BLaER1 (cell line): ENCODE measurements at regions not wholly inside any gene's neighbourhood (a gene's known extent, or its start where the extent isn't known, plus 50 kb on each side); places are given as distances from the start of the nearest gene placed in this dataset.

Experiments used
- H3K27ac ChIP-seq: shearing (Covaris generic); formaldehyde crosslinking; 2 replicates; pipeline ENCODE4 v1.8.1; 2022
- H3K27me3 ChIP-seq: shearing (Covaris generic); formaldehyde crosslinking; 2 replicates; pipeline ENCODE4 v1.8.1; 2022
- H3K36me3 ChIP-seq: shearing (Covaris generic); formaldehyde crosslinking; 2 replicates; pipeline ENCODE4 v1.8.1; 2022
- H3K4me1 ChIP-seq: shearing (Covaris generic); formaldehyde crosslinking; 2 replicates; pipeline ENCODE4 v1.8.1; 2022
- H3K4me2 ChIP-seq: shearing (Covaris generic); formaldehyde crosslinking; 2 replicates; pipeline ENCODE4 v1.8.1; 2022
- H3K4me3 ChIP-seq: shearing (Covaris generic); formaldehyde crosslinking; 2 replicates; pipeline ENCODE4 v1.8.1; 2022
- H3K9ac ChIP-seq: shearing (Covaris generic); formaldehyde crosslinking; 2 replicates; pipeline ENCODE4 v1.8.1; 2022
- H3K9me3 ChIP-seq: shearing (Covaris generic); formaldehyde crosslinking; 2 replicates; pipeline ENCODE4 v1.8.1; 2022
- H4K20me1 ChIP-seq: shearing (Covaris generic); formaldehyde crosslinking; 2 replicates; pipeline ENCODE4 v1.8.1; 2022
- Cebpa-rat ChIP-seq: shearing (Covaris generic); IDR thresholded peaks from 2 replicates; pipeline ENCODE4 v1.8.1; 2022

- Histone ChIP-seq H3K4me3 (no peak overlapping the region), H3K4me2 (no peak overlapping the region), H3K27ac (no peak overlapping the region), H3K9me3 (0 out of 2 replicates have a peak, but pooled peaks cover 3% of the 10 kb centered on the region), H3K9ac (no peak overlapping the region), H3K36me3 (no peaks in the 10 kb centered on the region), H4K20me1 (no peaks in the 10 kb centered on the region), H3K4me1 (peaks cover 61% of the 10 kb centered on the region), H3K27me3 (no peaks in the 10 kb centered on the region)
- TF ChIP-seq Cebpa-rat = no peak
Observed at GRCh38 chr6:14873101-14873500, 372.8 kb upstream of the JARID2 start.

GRCh38 chr6:14873781-14874441 lies 372.0 kb upstream of the JARID2 start:
- no peak for TF ChIP-seq Cebpa-rat
- Histone ChIP-seq H3K4me1 (peaks cover 60% of the 10 kb centered on the region), H3K9ac (no peak overlapping the region), H3K27me3 (no peaks in the 10 kb centered on the region), H3K4me2 (no peak overlapping the region), H4K20me1 (no peaks in the 10 kb centered on the region), H3K4me3 (no peak overlapping the region), H3K27ac (no peak overlapping the region), H3K36me3 (no peaks in the 10 kb centered on the region), H3K9me3 (0 out of 2 replicates have a peak, but pooled peaks cover 3% of the 10 kb centered on the region)

- Histone ChIP-seq H3K36me3 (no peaks in the 10 kb centered on the region), H4K20me1 (no peaks in the 10 kb centered on the region), H3K9ac (no peak overlapping the region), H3K27ac (0 out of 2 replicates have a peak overlapping the region, but pooled peaks have one; percentile 1), H3K27me3 (no peaks in the 10 kb centered on the region), H3K4me2 (no peak overlapping the region), H3K4me3 (no peak overlapping the region), H3K4me1 (peaks cover 50% of the 10 kb centered on the region), H3K9me3 (0 out of 2 replicates have a peak, but pooled peaks cover 3% of the 10 kb centered on the region)
- TF ChIP-seq Cebpa-rat = no peak
Observed at GRCh38 chr6:14874975-14875480, 370.8 kb upstream of the JARID2 start.

GRCh38 chr6:14875481-14876063 lies 370.3 kb upstream of the JARID2 start:
- Histone ChIP-seq H3K36me3 (no peaks in the 10 kb centered on the region), H3K4me3 (no peak overlapping the region), H3K9me3 (0 out of 2 replicates have a peak, but pooled peaks cover 3% of the 10 kb centered on the region), H3K4me1 (peaks cover 49% of the 10 kb centered on the region), H3K27ac (no peak overlapping the region), H3K4me2 (no peak overlapping the region), H3K27me3 (no peaks in the 10 kb centered on the region), H4K20me1 (no peaks in the 10 kb centered on the region), H3K9ac (no peak overlapping the region)
- no peak for TF ChIP-seq Cebpa-rat

- Histone ChIP-seq H4K20me1 (no peaks in the 10 kb centered on the region), H3K9ac (peak overlapping the region; percentile 25), H3K27me3 (no peaks in the 10 kb centered on the region), H3K4me1 (peaks cover 37% of the 10 kb centered on the region), H3K4me2 (peak overlapping the region; percentile 79), H3K36me3 (no peaks in the 10 kb centered on the region), H3K9me3 (0 out of 2 replicates have a peak, but pooled peaks cover 3% of the 10 kb centered on the region), H3K4me3 (peak overlapping the region; percentile 3; the same call in 1 of the 2 replicates), H3K27ac (peak overlapping the region; percentile 81)
- no peak for TF ChIP-seq Cebpa-rat
Observed at GRCh38 chr6:14876778-14877613, 368.9 kb upstream of the JARID2 start.

GRCh38 chr6:14877758-14878157 lies 368.1 kb upstream of the JARID2 start:
- no peaks in the 10 kb centered on the region for H4K20me1 ChIP-seq
- no peak for TF ChIP-seq Cebpa-rat
- H3K9me3 ChIP-seq = 0 out of 2 replicates have a peak, but pooled peaks cover 3% of the 10 kb centered on the region
- peak overlapping the region; percentile 25; the same call in 1 of the 2 replicates for H3K9ac ChIP-seq
- peak overlapping the region; percentile 79 for H3K4me2 ChIP-seq
- H3K4me3 ChIP-seq = no peak overlapping the region
- H3K27me3 ChIP-seq = no peaks in the 10 kb centered on the region
- H3K36me3 ChIP-seq = no peaks in the 10 kb centered on the region
- H3K27ac ChIP-seq = peak overlapping the region; percentile 81
- H3K4me1 ChIP-seq = peaks cover 39% of the 10 kb centered on the region

- TF ChIP-seq Cebpa-rat = no peak
- H3K9me3 ChIP-seq = peaks cover 5% of the 10 kb centered on the region; the same call in 1 of the 2 replicates
- no peak overlapping the region for H3K4me3 ChIP-seq
- no peak overlapping the region for H3K9ac ChIP-seq
- peaks cover 57% of the 10 kb centered on the region for H3K4me1 ChIP-seq
- no peaks in the 10 kb centered on the region for H3K36me3 ChIP-seq
- no peak overlapping the region for H3K27ac ChIP-seq
- no peaks in the 10 kb centered on the region for H3K27me3 ChIP-seq
- no peaks in the 10 kb centered on the region for H4K20me1 ChIP-seq
- peak overlapping the region; percentile 13; the same call in 1 of the 2 replicates for H3K4me2 ChIP-seq
Observed at GRCh38 chr6:14880052-14880451, 365.8 kb upstream of the JARID2 start.

GRCh38 chr6:14880677-14881076 lies 365.2 kb upstream of the JARID2 start:
- Histone ChIP-seq H3K4me3 (no peak overlapping the region), H4K20me1 (no peaks in the 10 kb centered on the region)

GRCh38 chr6:14881398-14881797 lies 364.5 kb upstream of the JARID2 start:
- no peak overlapping the region for H3K4me3 ChIP-seq
- no peaks in the 10 kb centered on the region for H3K36me3 ChIP-seq
- no peaks in the 10 kb centered on the region for H3K27me3 ChIP-seq
- no peak overlapping the region for H3K27ac ChIP-seq
- no peak overlapping the region for H3K9ac ChIP-seq
- H3K4me1 ChIP-seq = peaks cover 52% of the 10 kb centered on the region
- no peak overlapping the region for H3K4me2 ChIP-seq
- TF ChIP-seq Cebpa-rat = no peak
- no peaks in the 10 kb centered on the region for H4K20me1 ChIP-seq
- H3K9me3 ChIP-seq = peaks cover 3% of the 10 kb centered on the region; the same call in 1 of the 2 replicates

More at GRCh38 chr6:14880677-14881076, 365.2 kb upstream of the JARID2 start:
- H3K27ac ChIP-seq = no peak overlapping the region
- H3K4me2 ChIP-seq = no peak overlapping the region
- peaks cover 3% of the 10 kb centered on the region; the same call in 1 of the 2 replicates for H3K9me3 ChIP-seq
- no peak for TF ChIP-seq Cebpa-rat
- peaks cover 57% of the 10 kb centered on the region for H3K4me1 ChIP-seq
- H3K9ac ChIP-seq = no peak overlapping the region
- no peaks in the 10 kb centered on the region for H3K27me3 ChIP-seq
- H3K36me3 ChIP-seq = no peaks in the 10 kb centered on the region
